Endodermal cell (in vitro differentiated cells): ENCODE measurements at regions not wholly inside any gene's neighbourhood (a gene's known extent, or its start where the extent isn't known, plus 50 kb on each side); places are given as distances from the start of the nearest gene placed in this dataset.

ENCODE experiments used
- DNase-seq: peaks from one replicate; pipeline ENCODE4 v3.0.0-alpha.2; 2017
- H3K27ac ChIP-seq: 2 replicates; pipeline ENCODE4 v1.5.1; 2013; ENCODE audit warnings: mild to moderate bottlenecking, low read depth, low read length, moderate library complexity
- H3K27me3 ChIP-seq: 2 replicates; pipeline ENCODE4 v1.6.1; 2013; ENCODE audit warnings: mild to moderate bottlenecking, low read length, moderate library complexity; ENCODE audit not compliant: insufficient read depth, control insufficient read depth, poor library complexity, severe bottlenecking
- H3K36me3 ChIP-seq: 2 replicates; pipeline ENCODE4 v1.7.0; 2013; ENCODE audit warnings: mild to moderate bottlenecking, low read length, moderate library complexity; ENCODE audit not compliant: control insufficient read depth, insufficient read depth
- H3K4me1 ChIP-seq: one replicate; pipeline ENCODE4 v1.7.0; 2013; ENCODE audit warnings: low read length; ENCODE audit not compliant: control insufficient read depth, insufficient read depth
- H3K4me3 ChIP-seq: 2 replicates; pipeline ENCODE4 v1.5.1; 2013; ENCODE audit warnings: mild to moderate bottlenecking, low read length, moderate library complexity
- H3K9ac ChIP-seq: 2 replicates; pipeline ENCODE4 v1.6.1; 2013; ENCODE audit warnings: mild to moderate bottlenecking, low read length, moderate library complexity; ENCODE audit not compliant: poor library complexity, severe bottlenecking; ENCODE audit errors: extremely low read depth
- H3K9me3 ChIP-seq: 2 replicates; pipeline ENCODE4 v1.6.1; 2013; ENCODE audit warnings: mild to moderate bottlenecking, low read length, moderate library complexity; ENCODE audit not compliant: control insufficient read depth
- H3K27ac Mint-ChIP-seq: 2 replicates; pipeline ENCODE4 v1.8.0; 2020; ENCODE audit warnings: mixed read lengths
- H3K27me3 Mint-ChIP-seq: 2 replicates; pipeline ENCODE4 v1.8.0; 2021; ENCODE audit warnings: mild to moderate bottlenecking, mixed read lengths; ENCODE audit not compliant: insufficient read depth
- H3K36me3 Mint-ChIP-seq: 2 replicates; pipeline ENCODE4 v1.8.0; 2020; ENCODE audit warnings: low read depth, mixed read lengths
- H3K4me1 Mint-ChIP-seq: 2 replicates; pipeline ENCODE4 v1.8.0; 2020; ENCODE audit warnings: mixed read lengths
- H3K4me3 Mint-ChIP-seq: 2 replicates; pipeline ENCODE4 v1.8.0; 2020; ENCODE audit warnings: mild to moderate bottlenecking, moderate library complexity, mixed read lengths
- H3K9me3 Mint-ChIP-seq: 2 replicates; pipeline ENCODE4 v1.8.0; 2020; ENCODE audit warnings: mild to moderate bottlenecking, mixed read lengths
- WGBS, 2 experiments: methylation state at CpG; one replicate each; pipeline versions ENCODE4 v1.1.5 to v1.1.7; 2013; ENCODE audit warnings: missing lambda C conversion rate in 2 of 2, mixed read lengths in 1 of 2; ENCODE audit not compliant: insufficient coverage in 1 of 2, insufficient read length in 1 of 2; 5-methylcytosine and 5-hydroxymethylcytosine counted together
- TF ChIP-seq, protein P1 (sequence below): fragments of 200-600 bp; sonication (generic); conservative IDR thresholded peaks from 2 replicates; pipeline ENCODE4 v1.5.0; 2021; ENCODE audit warnings: antibody characterized with exemption, mild to moderate bottlenecking

DNA sequence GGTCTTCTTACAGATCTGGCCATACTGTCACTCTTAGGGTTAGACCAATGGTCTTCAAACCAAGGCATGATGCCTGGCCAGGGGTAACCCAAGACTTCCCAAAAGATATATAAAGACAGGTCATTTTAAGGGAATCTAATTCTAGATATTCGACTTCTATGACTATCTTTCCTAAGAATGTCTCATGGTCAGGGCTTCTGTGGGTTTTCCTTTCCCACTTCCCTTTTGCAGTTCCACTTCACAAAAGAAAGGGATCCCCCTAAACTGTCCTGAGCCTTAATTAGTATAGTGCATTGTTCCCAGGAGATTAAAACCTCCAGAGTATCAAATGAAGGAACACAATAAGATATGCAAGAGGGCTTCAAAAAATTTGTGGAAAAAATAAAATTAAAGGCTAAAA is 223.6 kb upstream of the SIX2 start:
- no peak overlapping the region for H3K27ac Mint-ChIP-seq
- DNase-seq = no peak
- TF ChIP-seq, protein P1, sequence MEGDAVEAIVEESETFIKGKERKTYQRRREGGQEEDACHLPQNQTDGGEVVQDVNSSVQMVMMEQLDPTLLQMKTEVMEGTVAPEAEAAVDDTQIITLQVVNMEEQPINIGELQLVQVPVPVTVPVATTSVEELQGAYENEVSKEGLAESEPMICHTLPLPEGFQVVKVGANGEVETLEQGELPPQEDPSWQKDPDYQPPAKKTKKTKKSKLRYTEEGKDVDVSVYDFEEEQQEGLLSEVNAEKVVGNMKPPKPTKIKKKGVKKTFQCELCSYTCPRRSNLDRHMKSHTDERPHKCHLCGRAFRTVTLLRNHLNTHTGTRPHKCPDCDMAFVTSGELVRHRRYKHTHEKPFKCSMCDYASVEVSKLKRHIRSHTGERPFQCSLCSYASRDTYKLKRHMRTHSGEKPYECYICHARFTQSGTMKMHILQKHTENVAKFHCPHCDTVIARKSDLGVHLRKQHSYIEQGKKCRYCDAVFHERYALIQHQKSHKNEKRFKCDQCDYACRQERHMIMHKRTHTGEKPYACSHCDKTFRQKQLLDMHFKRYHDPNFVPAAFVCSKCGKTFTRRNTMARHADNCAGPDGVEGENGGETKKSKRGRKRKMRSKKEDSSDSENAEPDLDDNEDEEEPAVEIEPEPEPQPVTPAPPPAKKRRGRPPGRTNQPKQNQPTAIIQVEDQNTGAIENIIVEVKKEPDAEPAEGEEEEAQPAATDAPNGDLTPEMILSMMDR = no peak
- Histone ChIP-seq H3K9ac (no peak overlapping the region), H3K27ac (no peak overlapping the region), H3K27me3 (no peaks in the 10 kb centered on the region), H3K4me1 (no peaks in the 10 kb centered on the region), H3K36me3 (no peaks in the 10 kb centered on the region), H3K9me3 (peaks cover 6% of the 10 kb centered on the region), H3K4me3 (no peak overlapping the region)
- H3K36me3 Mint-ChIP-seq = no peaks in the 10 kb centered on the region
- H3K27me3 Mint-ChIP-seq = peaks cover 8% of the 10 kb centered on the region
- no peak overlapping the region for H3K4me3 Mint-ChIP-seq
- WGBS, 2 experiments = 84% methylated on average over 1 of the region's 1 CpG; no CpG with 5 or more reads in 1 of the 2 experiments
- H3K4me1 Mint-ChIP-seq = no peaks in the 10 kb centered on the region
- H3K9me3 Mint-ChIP-seq = peaks cover 3% of the 10 kb centered on the region

- 91% methylated on average over 1 of the region's 1 CpG; no CpG with 5 or more reads in 1 of the 2 experiments for WGBS, 2 experiments
- no peaks in the 10 kb centered on the region for H3K36me3 ChIP-seq
- Mint-ChIP-seq H3K27me3 (peaks cover 8% of the 10 kb centered on the region), H3K36me3 (peaks cover 3% of the 10 kb centered on the region), H3K4me3 (no peak overlapping the region), H3K9me3 (peaks cover 8% of the 10 kb centered on the region), H3K27ac (no peak overlapping the region), H3K4me1 (peaks cover 4% of the 10 kb centered on the region)
- no peaks in the 10 kb centered on the region for H3K27me3 ChIP-seq
- H3K27ac ChIP-seq = no peak overlapping the region
- peaks cover 6% of the 10 kb centered on the region for H3K9me3 ChIP-seq
- no peak for DNase-seq
- no peak overlapping the region for H3K4me3 ChIP-seq
- H3K4me1 ChIP-seq = no peaks in the 10 kb centered on the region
- TF ChIP-seq, protein P1 = no peak
- H3K9ac ChIP-seq = no peak overlapping the region
These were observed 220.2 kb upstream of the SIX2 start for GRCh38 chr2:45229411-45229810.

GRCh38 chr2:45227347-45227746 is 218.1 kb upstream of the SIX2 start:
- Mint-ChIP-seq H3K27me3 (peaks cover 8% of the 10 kb centered on the region), H3K9me3 (peaks cover 8% of the 10 kb centered on the region), H3K4me1 (peaks cover 19% of the 10 kb centered on the region), H3K27ac (no peak overlapping the region), H3K36me3 (peaks cover 3% of the 10 kb centered on the region), H3K4me3 (no peak overlapping the region)
- TF ChIP-seq, protein P1 = no peak
- Histone ChIP-seq H3K9ac (no peak overlapping the region), H3K27ac (no peak overlapping the region), H3K27me3 (no peaks in the 10 kb centered on the region), H3K36me3 (no peaks in the 10 kb centered on the region), H3K4me1 (no peaks in the 10 kb centered on the region), H3K9me3 (peaks cover 6% of the 10 kb centered on the region), H3K4me3 (no peak overlapping the region)
- no peak for DNase-seq
- 89 to 93% methylated on average over 2 to 3 of the region's 3 CpGs for whole genome bisulfite sequencing, 2 experiments
